ENCODE measurements at regions not wholly inside any gene's neighbourhood (a gene's known extent, or its start where the extent isn't known, plus 50 kb on each side); places are given as distances from the start of the nearest gene placed in this dataset.
"Not testable (repeated sequence)": the region's sequence is repeated elsewhere in the genome, so short reads cannot be mapped to it uniquely, and the experiment has no call there.

DNA sequence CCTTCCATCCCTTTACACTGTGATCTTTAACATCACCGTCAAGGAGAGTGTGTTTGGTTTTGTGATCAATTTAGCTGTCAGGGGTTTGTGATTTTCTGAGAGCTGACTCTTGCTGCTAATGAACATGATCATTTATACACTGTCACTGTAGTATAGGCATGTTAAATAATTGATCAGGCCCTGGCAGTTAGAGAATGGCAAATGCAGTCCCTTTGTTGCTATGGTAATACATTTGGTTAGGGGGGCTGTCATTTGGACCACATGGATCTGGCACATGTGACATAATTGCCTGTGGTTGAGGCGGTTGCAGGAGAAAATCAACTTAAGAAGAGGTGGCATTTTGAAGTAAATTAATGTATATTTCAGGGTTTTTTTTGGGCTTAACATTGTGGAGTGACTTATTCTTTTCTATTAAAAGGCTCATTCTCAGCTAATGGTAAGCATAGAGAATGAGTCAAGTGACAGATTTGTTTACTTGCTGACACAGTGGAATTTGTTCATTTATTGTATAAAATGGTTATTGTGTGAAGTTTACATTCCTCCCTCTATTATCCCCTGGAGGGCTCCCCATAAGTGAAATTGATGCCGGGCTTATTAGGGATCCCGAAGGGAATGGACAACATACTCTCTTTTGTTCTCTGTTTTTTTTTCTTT lies 114.0 kb downstream of the FHIP1A start:
- no peaks in the 10 kb centered on the region for H3K4me1 ChIP-seq (ENCODE audit: control insufficient read depth, insufficient read depth, low read length)
- no peak overlapping the region for H3K27ac ChIP-seq (ENCODE audit: low read length)
- ATAC-seq (no peak), DNase-seq (no peak)
- H3K27me3 ChIP-seq (ENCODE audit: control insufficient read depth, insufficient read depth), result no peaks in the 10 kb centered on the region
- 78% methylated on average over 4 of the region's 4 CpGs for WGBS
- intact Hi-C loops (cut with DNase I), result no loop called here
- H3K9me3 ChIP-seq (ENCODE audit: control insufficient read depth, low read length), result no peaks in the 10 kb centered on the region
- no peak overlapping the region for H3K4me3 ChIP-seq (ENCODE audit: low read length)

GRCh38 chr4:151524610-151525009 lies 115.6 kb downstream of the FHIP1A start:
- no peaks in the 10 kb centered on the region for H3K4me1 ChIP-seq (ENCODE audit: control insufficient read depth, insufficient read depth, low read length)
- DNase-seq (no peak), ATAC-seq (no peak)
- H3K27ac ChIP-seq (ENCODE audit: low read length), result no peak overlapping the region
- no peaks in the 10 kb centered on the region for H3K27me3 ChIP-seq (ENCODE audit: control insufficient read depth, insufficient read depth)
- no peak overlapping the region for H3K4me3 ChIP-seq (ENCODE audit: low read length)
- WGBS, result 60% methylated on average over 2 of the region's 2 CpGs
- intact Hi-C loops (cut with DNase I), result no loop called here
- no peaks in the 10 kb centered on the region for H3K9me3 ChIP-seq (ENCODE audit: control insufficient read depth, low read length)

DNA sequence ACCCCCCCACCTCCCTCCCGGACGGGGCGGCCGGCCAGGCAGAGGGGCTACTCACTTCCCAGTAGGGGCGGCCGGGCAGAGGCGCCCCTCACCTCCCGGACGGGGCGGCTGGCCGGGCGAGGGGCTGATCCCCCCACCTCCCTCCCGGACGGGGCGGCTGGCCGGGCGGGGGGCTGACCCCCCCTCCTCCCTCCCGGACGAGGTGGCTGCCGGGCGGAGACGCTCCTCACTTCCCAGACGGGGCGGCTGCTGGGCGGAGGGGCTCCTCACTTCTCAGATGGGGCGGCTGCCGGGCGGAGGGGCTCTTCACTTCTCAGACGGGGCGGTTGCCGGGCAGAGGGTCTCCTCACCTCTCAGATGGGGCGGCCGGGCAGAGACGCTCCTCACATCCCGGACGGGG lies 117.5 kb downstream of the FHIP1A start:
- H3K27ac ChIP-seq (ENCODE audit: low read length); H3K9me3 ChIP-seq (ENCODE audit: control insufficient read depth, low read length); H3K4me1 ChIP-seq (ENCODE audit: control insufficient read depth, insufficient read depth, low read length); intact Hi-C loops (cut with DNase I); ATAC-seq; H3K4me3 ChIP-seq (ENCODE audit: low read length); H3K27me3 ChIP-seq (ENCODE audit: control insufficient read depth, insufficient read depth): not testable (repeated sequence)
- WGBS, result 90% methylated on average over 36 of the region's 36 CpGs
- peak in 1 of 3 donors; percentile 57 for DNase-seq

DNA sequence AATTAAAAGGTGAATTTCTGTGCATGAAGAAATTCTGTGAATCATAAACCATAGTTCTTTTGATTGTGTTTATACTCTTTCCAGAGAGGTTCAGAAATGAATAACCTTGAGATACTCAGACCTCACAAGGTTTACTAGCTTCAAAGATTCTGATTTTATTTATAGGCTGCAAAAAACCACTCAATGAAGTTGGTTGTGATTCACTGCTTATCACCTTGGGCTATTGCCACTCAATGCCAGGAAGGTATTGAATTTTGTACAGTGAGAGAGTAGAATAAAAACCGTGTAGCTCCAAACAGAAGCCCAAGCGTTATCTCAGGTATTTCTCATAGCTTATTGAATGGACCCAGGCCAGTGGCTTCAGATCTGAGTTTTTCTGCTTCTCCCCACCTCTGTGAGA lies 118.7 kb downstream of the FHIP1A start:
- ATAC-seq (no peak), DNase-seq (no peak)
- 62% methylated on average over 2 of the region's 2 CpGs for WGBS
- Histone ChIP-seq H3K4me1 (ENCODE audit: control insufficient read depth, insufficient read depth, low read length) (peaks cover 1% of the 10 kb centered on the region), H3K9me3 (ENCODE audit: control insufficient read depth, low read length) (no peaks in the 10 kb centered on the region), H3K27me3 (ENCODE audit: control insufficient read depth, insufficient read depth) (no peaks in the 10 kb centered on the region), H3K27ac (ENCODE audit: low read length) (no peak overlapping the region), H3K4me3 (ENCODE audit: low read length) (no peak overlapping the region)
- intact Hi-C loops (cut with DNase I), result no loop called here

GRCh38 chr4:151529187-151529586 lies 120.2 kb downstream of the FHIP1A start:
- Histone ChIP-seq H3K27me3 (ENCODE audit: control insufficient read depth, insufficient read depth) (no peaks in the 10 kb centered on the region), H3K4me1 (ENCODE audit: control insufficient read depth, insufficient read depth, low read length) (peaks cover 1% of the 10 kb centered on the region), H3K9me3 (ENCODE audit: control insufficient read depth, low read length) (no peaks in the 10 kb centered on the region), H3K4me3 (ENCODE audit: low read length) (no peak overlapping the region), H3K27ac (ENCODE audit: low read length) (no peak overlapping the region)
- 87% methylated on average over 2 of the region's 2 CpGs for WGBS
- ATAC-seq (no peak), DNase-seq (no peak)
- intact Hi-C loops (cut with DNase I), result no loop called here

DNA sequence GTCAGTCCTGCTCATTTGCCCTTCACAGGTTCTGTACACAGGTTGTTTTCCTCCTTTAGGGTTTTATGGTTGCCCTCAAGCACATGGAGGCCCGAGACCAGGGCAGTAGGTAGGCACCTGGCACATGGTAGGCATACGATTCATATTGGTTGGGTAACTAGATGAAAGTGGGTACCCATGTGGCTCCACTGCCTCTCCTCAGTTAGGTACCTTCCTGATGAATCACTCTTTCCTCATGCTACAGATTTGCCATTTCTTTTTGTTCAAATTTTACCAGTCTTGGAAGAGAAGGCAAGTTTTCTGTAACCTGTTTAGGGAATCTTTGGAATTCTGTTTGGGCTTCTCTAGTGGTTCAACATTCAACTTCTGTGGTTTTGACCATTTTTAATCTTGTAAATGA lies 121.3 kb downstream of the FHIP1A start:
- no peak for DNase-seq
- Histone ChIP-seq H3K27ac (ENCODE audit: low read length) (no peak overlapping the region), H3K4me1 (ENCODE audit: control insufficient read depth, insufficient read depth, low read length) (peaks cover 1% of the 10 kb centered on the region), H3K4me3 (ENCODE audit: low read length) (no peak overlapping the region), H3K9me3 (ENCODE audit: control insufficient read depth, low read length) (no peaks in the 10 kb centered on the region), H3K27me3 (ENCODE audit: control insufficient read depth, insufficient read depth) (no peaks in the 10 kb centered on the region)
- ATAC-seq, result no peak
- WGBS, result 79% methylated on average over 2 of the region's 2 CpGs
- intact Hi-C loops (cut with DNase I), result no loop called here

DNA sequence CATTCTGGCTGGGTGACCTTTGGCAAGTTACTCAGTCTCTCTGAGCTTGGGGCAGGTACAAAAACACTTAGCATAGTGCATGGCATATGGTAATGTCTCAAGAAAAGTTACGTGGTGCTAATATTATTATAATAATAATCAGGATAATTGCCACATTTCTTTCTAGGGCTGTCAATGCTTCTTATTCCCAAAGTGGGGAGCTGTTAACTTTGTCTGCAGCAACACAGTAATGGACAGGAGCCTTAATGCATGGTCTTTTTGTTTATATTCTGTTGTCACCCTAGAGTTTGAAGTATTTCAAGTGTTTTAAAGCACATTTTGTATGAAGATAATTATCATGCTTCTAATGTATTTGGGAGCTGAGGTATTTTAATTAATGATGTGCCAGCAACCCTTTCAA lies 121.8 kb downstream of the FHIP1A start:
- Histone ChIP-seq H3K4me3 (ENCODE audit: low read length) (no peak overlapping the region), H3K9me3 (ENCODE audit: control insufficient read depth, low read length) (no peaks in the 10 kb centered on the region), H3K27ac (ENCODE audit: low read length) (no peak overlapping the region), H3K4me1 (ENCODE audit: control insufficient read depth, insufficient read depth, low read length) (peaks cover 1% of the 10 kb centered on the region), H3K27me3 (ENCODE audit: control insufficient read depth, insufficient read depth) (no peaks in the 10 kb centered on the region)
- WGBS, result 78% methylated on average over 1 of the region's 1 CpG
- DNase-seq (no peak), ATAC-seq (no peak)
- intact Hi-C loops (cut with DNase I), result no loop called here

- no peak for ATAC-seq
- Histone ChIP-seq H3K4me1 (ENCODE audit: control insufficient read depth, insufficient read depth, low read length) (peaks cover 1% of the 10 kb centered on the region), H3K9me3 (ENCODE audit: control insufficient read depth, low read length) (no peaks in the 10 kb centered on the region), H3K4me3 (ENCODE audit: low read length) (no peak overlapping the region), H3K27me3 (ENCODE audit: control insufficient read depth, insufficient read depth) (no peaks in the 10 kb centered on the region), H3K27ac (ENCODE audit: low read length) (no peak overlapping the region)
- 83% methylated on average over 6 of the region's 6 CpGs for WGBS
- DNase-seq, result no peak
- intact Hi-C loops (cut with DNase I), result no loop called here
These were observed 123.2 kb downstream of the FHIP1A start for GRCh38 chr4:151532001-151532708.

- no peaks in the 10 kb centered on the region for H3K9me3 ChIP-seq (ENCODE audit: control insufficient read depth, low read length)
- peaks cover 1% of the 10 kb centered on the region for H3K4me1 ChIP-seq (ENCODE audit: control insufficient read depth, insufficient read depth, low read length)
- no peak overlapping the region for H3K4me3 ChIP-seq (ENCODE audit: low read length)
- H3K27ac ChIP-seq (ENCODE audit: low read length), result no peak overlapping the region
- DNase-seq, result no peak
- intact Hi-C loops (cut with DNase I), result no loop called here
- no peak for ATAC-seq
- 59% methylated on average over 1 of the region's 1 CpG for WGBS
- no peaks in the 10 kb centered on the region for H3K27me3 ChIP-seq (ENCODE audit: control insufficient read depth, insufficient read depth)
These were observed 125.2 kb downstream of the FHIP1A start for GRCh38 chr4:151534195-151534594.

DNA sequence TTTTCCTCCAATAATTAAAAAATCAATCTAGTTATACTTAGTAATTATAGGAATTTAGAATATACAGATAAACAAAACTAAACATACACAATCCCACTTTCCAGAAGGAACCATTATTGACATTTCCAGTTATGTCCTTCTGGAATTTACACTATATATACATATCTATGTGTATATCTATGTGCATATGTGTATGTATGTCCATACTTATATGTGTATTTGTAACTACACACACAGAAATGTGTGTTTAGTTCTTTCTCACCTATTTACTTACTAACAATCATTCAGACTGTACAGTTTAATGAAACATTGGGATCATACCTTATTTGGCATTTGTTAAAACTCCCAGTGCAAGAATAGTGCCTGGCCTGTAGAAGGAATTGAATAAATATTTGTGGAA lies 126.4 kb downstream of the FHIP1A start:
- no peak overlapping the region for H3K4me3 ChIP-seq (ENCODE audit: low read length)
- DNase-seq (no peak), ATAC-seq (no peak)
- no peaks in the 10 kb centered on the region for H3K9me3 ChIP-seq (ENCODE audit: control insufficient read depth, low read length)
- H3K27ac ChIP-seq (ENCODE audit: low read length), result no peak overlapping the region
- no peaks in the 10 kb centered on the region for H3K27me3 ChIP-seq (ENCODE audit: control insufficient read depth, insufficient read depth)
- H3K4me1 ChIP-seq (ENCODE audit: control insufficient read depth, insufficient read depth, low read length), result no peaks in the 10 kb centered on the region
- intact Hi-C loops (cut with DNase I), result no loop called here

DNA sequence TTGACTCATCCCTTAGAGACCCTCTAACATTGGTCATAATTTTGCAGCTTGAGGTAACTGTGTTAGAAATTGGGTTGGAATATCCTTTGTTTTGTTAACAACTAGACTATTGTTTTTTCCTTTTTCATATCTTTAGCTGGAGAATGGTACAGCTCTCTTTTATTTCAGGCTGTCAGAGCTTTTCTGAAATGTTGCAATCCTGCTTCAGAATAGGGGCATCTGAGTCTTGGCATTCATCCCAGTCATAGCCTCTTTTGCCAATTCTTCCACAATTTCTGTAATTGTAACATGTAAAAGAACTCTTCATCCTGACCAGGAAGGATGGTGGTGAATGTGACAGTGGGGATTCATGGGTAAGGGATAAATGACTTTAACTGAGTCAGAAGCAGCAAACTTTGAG lies 128.7 kb downstream of the FHIP1A start:
- no peaks in the 10 kb centered on the region for H3K4me1 ChIP-seq (ENCODE audit: control insufficient read depth, insufficient read depth, low read length)
- H3K9me3 ChIP-seq (ENCODE audit: control insufficient read depth, low read length), result no peaks in the 10 kb centered on the region
- H3K4me3 ChIP-seq (ENCODE audit: low read length), result no peak overlapping the region
- DNase-seq (no peak), ATAC-seq (no peak)
- no peaks in the 10 kb centered on the region for H3K27me3 ChIP-seq (ENCODE audit: control insufficient read depth, insufficient read depth)
- intact Hi-C loops (cut with DNase I), result no loop called here
- no peak overlapping the region for H3K27ac ChIP-seq (ENCODE audit: low read length)

DNA sequence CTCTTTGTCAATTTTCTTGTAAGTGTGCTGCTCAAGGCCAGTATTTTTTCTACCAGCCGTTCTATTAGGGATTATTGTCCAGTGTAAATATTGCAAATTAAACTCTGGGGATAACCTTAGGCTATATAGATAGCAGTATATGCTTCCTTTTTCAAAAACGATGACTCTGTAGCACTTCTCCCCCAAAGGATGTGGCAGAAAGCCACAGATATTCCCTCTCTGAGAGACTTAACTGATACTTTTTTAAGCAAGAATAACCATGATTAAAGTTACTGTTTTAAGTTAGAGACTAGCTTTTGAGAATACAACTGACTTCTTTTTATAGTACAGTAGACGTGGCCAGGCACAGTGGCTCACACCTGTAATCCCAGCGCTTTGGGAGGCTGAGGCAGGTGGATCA lies 130.0 kb downstream of the FHIP1A start:
- no peaks in the 10 kb centered on the region for H3K9me3 ChIP-seq (ENCODE audit: control insufficient read depth, low read length)
- DNase-seq, result no peak
- no peak overlapping the region for H3K4me3 ChIP-seq (ENCODE audit: low read length)
- intact Hi-C loops (cut with DNase I), result no loop called here
- H3K27ac ChIP-seq (ENCODE audit: low read length), result no peak overlapping the region
- WGBS, result 57% methylated on average over 4 of the region's 4 CpGs
- ATAC-seq, result no peak
- H3K27me3 ChIP-seq (ENCODE audit: control insufficient read depth, insufficient read depth), result no peaks in the 10 kb centered on the region
- H3K4me1 ChIP-seq (ENCODE audit: control insufficient read depth, insufficient read depth, low read length), result no peaks in the 10 kb centered on the region
